DND-41 (cell line): ENCODE measurements at regions not wholly inside any gene's neighbourhood (a gene's known extent, or its start where the extent isn't known, plus 50 kb on each side); places are given as distances from the start of the nearest gene placed in this dataset.

Experiments
- ATAC-seq: fragments of 200-7000 bp; cut with Tn5 transposase; 3 replicates; pipeline ENCODE4 v1.9.1; 2021; ENCODE audit warnings: low read depth; ENCODE audit not compliant: insufficient read depth
- DNase-seq: peaks from one replicate; pipeline ENCODE4 v3.0.0-alpha.2; 2020
- H2AFZ ChIP-seq: 2 replicates; pipeline ENCODE4 v1.6.0; 2012; ENCODE audit warnings: low read depth, low read length
- H3K27ac ChIP-seq: 2 replicates; pipeline ENCODE4 v1.5.1; 2012; ENCODE audit warnings: low read length, inconsistent platforms
- H3K27me3 ChIP-seq: fragments of 200-600 bp; sonication (generic); 2 replicates; pipeline ENCODE4 v1.6.0; 2012; ENCODE audit warnings: low read length, mild to moderate bottlenecking, inconsistent platforms; ENCODE audit not compliant: insufficient read depth, poor library complexity
- H3K36me3 ChIP-seq: 2 replicates; pipeline ENCODE4 v1.5.1; 2012; ENCODE audit warnings: low read length, inconsistent platforms; ENCODE audit not compliant: insufficient read depth
- H3K4me1 ChIP-seq: 2 replicates; pipeline ENCODE4 v1.5.1; 2012; ENCODE audit warnings: mild to moderate bottlenecking, low read length; ENCODE audit not compliant: insufficient read depth
- H3K4me2 ChIP-seq: 2 replicates; pipeline ENCODE4 v1.6.0; 2012; ENCODE audit warnings: mild to moderate bottlenecking, moderate library complexity, low read length, inconsistent platforms; ENCODE audit not compliant: insufficient read depth
- H3K4me3 ChIP-seq, 2 experiments: fragments of 200-600 bp in 1 of 2; shearing (Covaris generic) in 1 of 2; 2 replicates each; pipeline ENCODE4 v1.5.1; 2012 to 2016; ENCODE audit warnings: inconsistent platforms in 2 of 2, low read length in 2 of 2, mild to moderate bottlenecking in 2 of 2, low read depth in 1 of 2, moderate library complexity in 1 of 2
- H3K79me2 ChIP-seq: 2 replicates; pipeline ENCODE4 v1.6.0; 2012; ENCODE audit warnings: low read length, inconsistent platforms; ENCODE audit not compliant: insufficient read depth
- H3K9ac ChIP-seq: 2 replicates; pipeline ENCODE4 v1.6.0; 2012; ENCODE audit warnings: low read depth, mild to moderate bottlenecking, inconsistent platforms, low read length, moderate library complexity
- H3K9me3 ChIP-seq: 2 replicates; pipeline ENCODE4 v1.5.1; 2012; ENCODE audit warnings: low read length, moderate library complexity, mild to moderate bottlenecking, inconsistent platforms; ENCODE audit not compliant: insufficient read depth, severe bottlenecking
- H4K20me1 ChIP-seq: 2 replicates; pipeline ENCODE4 v1.6.0; 2012; ENCODE audit warnings: low read length; ENCODE audit not compliant: insufficient read depth
- EZH2 ChIP-seq: IDR thresholded peaks from 3 replicates; pipeline ENCODE4 v1.6.1; 2012; ENCODE audit warnings: borderline replicate concordance, low read depth, mild to moderate bottlenecking, moderate library complexity, low read length, inconsistent platforms; ENCODE audit not compliant: severe bottlenecking
- TF ChIP-seq, protein P1 (sequence below): IDR thresholded peaks from 2 replicates; pipeline ENCODE4 v1.5.1; 2012; ENCODE audit warnings: borderline replicate concordance, low read length, moderate library complexity, mild to moderate bottlenecking; ENCODE audit not compliant: poor library complexity, severe bottlenecking; ENCODE audit errors: extremely low read depth

DNA sequence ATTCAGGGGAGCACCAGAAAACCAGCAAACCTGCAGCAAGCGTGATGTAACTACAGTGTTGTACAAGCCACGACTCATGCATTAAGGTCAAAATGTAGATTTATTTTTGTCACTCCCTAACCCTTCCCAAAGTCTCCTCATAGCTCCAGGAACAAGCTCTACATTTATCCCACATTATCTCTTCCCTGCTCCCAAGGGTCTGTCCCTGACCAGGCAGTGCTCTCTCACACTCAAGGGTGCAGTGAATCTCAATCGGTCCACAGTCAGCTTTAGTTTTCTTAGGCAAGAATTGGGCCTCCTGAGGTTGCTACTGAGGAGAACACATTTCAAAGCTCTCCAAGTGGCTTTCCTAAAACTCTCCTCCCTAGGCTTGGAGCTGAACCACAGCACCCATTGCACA lies 219.4 kb downstream of the NHLRC3 start:
- DNase-seq = no peak
- no peaks in the 10 kb centered on the region for H3K9me3 ChIP-seq
- no peak overlapping the region for H3K4me2 ChIP-seq
- no peak for TF ChIP-seq EZH2
- TF ChIP-seq, protein P1, sequence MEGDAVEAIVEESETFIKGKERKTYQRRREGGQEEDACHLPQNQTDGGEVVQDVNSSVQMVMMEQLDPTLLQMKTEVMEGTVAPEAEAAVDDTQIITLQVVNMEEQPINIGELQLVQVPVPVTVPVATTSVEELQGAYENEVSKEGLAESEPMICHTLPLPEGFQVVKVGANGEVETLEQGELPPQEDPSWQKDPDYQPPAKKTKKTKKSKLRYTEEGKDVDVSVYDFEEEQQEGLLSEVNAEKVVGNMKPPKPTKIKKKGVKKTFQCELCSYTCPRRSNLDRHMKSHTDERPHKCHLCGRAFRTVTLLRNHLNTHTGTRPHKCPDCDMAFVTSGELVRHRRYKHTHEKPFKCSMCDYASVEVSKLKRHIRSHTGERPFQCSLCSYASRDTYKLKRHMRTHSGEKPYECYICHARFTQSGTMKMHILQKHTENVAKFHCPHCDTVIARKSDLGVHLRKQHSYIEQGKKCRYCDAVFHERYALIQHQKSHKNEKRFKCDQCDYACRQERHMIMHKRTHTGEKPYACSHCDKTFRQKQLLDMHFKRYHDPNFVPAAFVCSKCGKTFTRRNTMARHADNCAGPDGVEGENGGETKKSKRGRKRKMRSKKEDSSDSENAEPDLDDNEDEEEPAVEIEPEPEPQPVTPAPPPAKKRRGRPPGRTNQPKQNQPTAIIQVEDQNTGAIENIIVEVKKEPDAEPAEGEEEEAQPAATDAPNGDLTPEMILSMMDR = no peak
- no peaks in the 10 kb centered on the region for H3K36me3 ChIP-seq
- no peaks in the 10 kb centered on the region for H4K20me1 ChIP-seq
- no peaks in the 10 kb centered on the region for H3K4me1 ChIP-seq
- no peaks in the 10 kb centered on the region for H3K27me3 ChIP-seq
- H3K4me3 ChIP-seq = no peak overlapping the region
- no peak overlapping the region for H2AFZ ChIP-seq
- ATAC-seq = no peak
- no peaks in the 10 kb centered on the region for H3K79me2 ChIP-seq
- no peak overlapping the region for H3K9ac ChIP-seq
- H3K27ac ChIP-seq = no peak overlapping the region

DNA sequence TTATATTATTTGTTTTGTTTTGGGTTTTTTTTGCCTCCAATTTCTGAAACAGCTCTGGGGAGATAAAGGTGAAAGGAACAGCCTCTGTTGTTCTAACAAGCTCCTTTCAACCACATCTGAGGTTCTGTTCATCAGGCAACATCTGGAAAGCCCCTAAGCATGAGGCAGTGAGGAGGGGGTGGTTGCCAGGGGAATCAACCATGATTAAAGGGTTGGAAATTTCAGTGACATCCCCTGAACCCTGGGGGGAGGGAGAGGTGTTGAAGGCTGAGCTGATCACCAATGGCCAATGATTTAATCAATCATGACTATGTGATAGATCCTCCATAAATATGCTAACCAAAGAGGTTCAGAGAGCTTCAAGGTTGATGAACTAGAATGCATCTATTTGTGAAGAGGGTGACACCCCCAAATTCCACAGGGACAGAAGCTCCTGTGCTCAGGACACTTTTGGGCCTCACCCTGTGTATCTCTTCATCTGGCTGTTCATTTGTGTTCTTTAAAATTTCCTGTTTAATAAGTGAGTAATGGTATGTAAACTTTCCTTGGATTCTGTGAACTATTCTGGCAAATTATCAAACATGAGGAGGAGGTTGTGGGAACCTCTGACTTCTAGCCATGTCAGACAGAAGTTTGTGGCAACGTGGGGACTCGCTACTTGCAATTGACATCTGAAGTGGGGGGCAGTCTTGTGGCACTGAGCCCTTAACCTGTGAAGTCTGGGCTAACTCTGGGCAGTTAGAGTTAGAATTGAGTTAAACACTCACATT lies 221.3 kb downstream of the NHLRC3 start:
- no peak for TF ChIP-seq EZH2
- TF ChIP-seq, protein P1 = no peak
- Histone ChIP-seq H3K4me1 (no peaks in the 10 kb centered on the region), H3K4me3 (no peak overlapping the region), H3K27me3 (no peaks in the 10 kb centered on the region), H3K4me2 (no peak overlapping the region), H3K79me2 (no peaks in the 10 kb centered on the region), H3K9me3 (no peaks in the 10 kb centered on the region), H3K9ac (no peak overlapping the region), H2AFZ (no peak overlapping the region), H4K20me1 (no peaks in the 10 kb centered on the region), H3K36me3 (no peaks in the 10 kb centered on the region), H3K27ac (no peak overlapping the region)
- DNase-seq = no peak
- ATAC-seq = no peak

DNA sequence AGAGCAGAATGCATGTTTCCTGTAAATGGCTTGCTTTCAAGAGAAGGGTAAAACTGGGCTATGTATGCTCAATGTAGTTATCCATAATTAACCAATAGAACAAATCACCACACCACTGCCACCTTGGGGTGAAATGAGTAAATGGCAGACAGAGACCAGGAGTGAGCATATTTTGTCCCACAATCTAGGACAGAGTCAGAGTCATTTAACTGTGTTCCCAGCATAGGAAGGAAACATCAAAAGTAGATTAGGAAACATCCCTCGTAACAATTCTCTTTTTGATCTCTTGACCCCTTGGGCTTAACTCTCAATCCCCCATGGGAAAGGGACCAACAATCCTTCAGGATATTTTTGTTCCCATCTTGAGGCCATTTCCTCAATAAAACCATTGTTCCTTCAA lies 224.8 kb downstream of the NHLRC3 start:
- H3K4me2 ChIP-seq = no peak overlapping the region
- DNase-seq (peak; percentile 16), ATAC-seq (peak; percentile 77; the same call in 2 of the 3 replicates)
- H3K27ac ChIP-seq = no peak overlapping the region
- H4K20me1 ChIP-seq = no peaks in the 10 kb centered on the region
- no peaks in the 10 kb centered on the region for H3K9me3 ChIP-seq
- TF ChIP-seq, protein P1 = peak; percentile 74
- TF ChIP-seq EZH2 = no peak
- no peak overlapping the region for H3K4me3 ChIP-seq
- no peaks in the 10 kb centered on the region for H3K4me1 ChIP-seq
- no peaks in the 10 kb centered on the region for H3K79me2 ChIP-seq
- H3K9ac ChIP-seq = no peak overlapping the region
- no peak overlapping the region for H2AFZ ChIP-seq
- no peaks in the 10 kb centered on the region for H3K36me3 ChIP-seq
- no peaks in the 10 kb centered on the region for H3K27me3 ChIP-seq

DNA sequence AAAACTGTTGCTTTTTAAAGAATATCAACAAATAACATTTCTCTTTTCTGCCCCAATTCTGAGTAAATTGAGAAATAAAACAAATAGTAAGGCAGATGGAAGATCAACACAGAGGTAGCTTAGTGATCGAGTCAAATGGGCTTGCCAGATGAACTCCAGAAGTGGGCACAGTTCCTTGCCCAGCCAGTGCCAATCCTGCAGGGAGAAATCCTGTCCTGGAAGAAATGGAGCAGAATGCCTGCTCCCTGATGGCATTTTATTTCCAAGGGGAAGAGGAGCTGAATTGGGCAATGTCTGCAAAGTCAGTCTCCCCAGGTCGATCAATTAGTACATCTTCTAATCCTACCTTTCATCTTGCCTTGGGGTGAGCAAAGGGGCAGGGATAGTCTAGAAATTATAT lies 225.3 kb downstream of the NHLRC3 start:
- Histone ChIP-seq H3K27ac (no peak overlapping the region), H4K20me1 (no peaks in the 10 kb centered on the region), H2AFZ (no peak overlapping the region), H3K27me3 (no peaks in the 10 kb centered on the region), H3K36me3 (no peaks in the 10 kb centered on the region), H3K79me2 (no peaks in the 10 kb centered on the region), H3K4me3 (no peak overlapping the region), H3K4me1 (no peaks in the 10 kb centered on the region), H3K9ac (no peak overlapping the region), H3K9me3 (no peaks in the 10 kb centered on the region), H3K4me2 (no peak overlapping the region)
- TF ChIP-seq, protein P1 = no peak
- no peak for TF ChIP-seq EZH2
- ATAC-seq (no peak), DNase-seq (no peak)
